Endothelial cell of umbilical vein (primary cell): ENCODE measurements at regions not wholly inside any gene's neighbourhood (a gene's known extent, or its start where the extent isn't known, plus 50 kb on each side); places are given as distances from the start of the nearest gene placed in this dataset.

Experiments used
- BruUV-seq: library from RNA; stranded (reverse); fragments of 400-500 nt; replicated peaks from 2 replicates; lab custom pipeline; 2021; lab: Mats Ljungman, UMichigan
- CTCF ChIA-PET: fragments of 300-600, 350-600 bp; sonication (Branson Sonifier 250); formaldehyde crosslinking; loops from one replicate; lab custom pipeline; 2021; ENCODE audit warnings: antibody characterized with exemption, inconsistent platforms; lab: Charles Lee
- POLR2A ChIA-PET: fragments of 300-600, 350-600 bp; sonication (Branson Sonifier 250); formaldehyde crosslinking; loops from one replicate; lab custom pipeline; 2021; ENCODE audit warnings: antibody characterized with exemption, inconsistent platforms; lab: Charles Lee
- DNase-seq: peaks from one replicate; pipeline ENCODE4 v3.0.0-alpha.2; 2011; ENCODE audit warnings: low read depth, low spot score
- FAIRE-seq: peaks from 2 replicates; lab custom pipeline; 2011; peaks lifted over from hg19 to GRCh38; lab: Jason Lieb, UNC
- H2AFZ ChIP-seq: 2 replicates; pipeline ENCODE4 v1.6.0; 2012; ENCODE audit warnings: low read depth, low read length, control low read depth, inconsistent platforms
- H3K27ac ChIP-seq: 2 replicates; pipeline ENCODE4 v1.5.1; 2011; ENCODE audit warnings: low read depth, mild to moderate bottlenecking, control low read depth, low read length, moderate library complexity; ENCODE audit not compliant: insufficient read depth
- H3K27me3 ChIP-seq, 2 experiments: 2 replicates each; pipeline versions ENCODE4 v1.6.0 to v1.6.1; 2011; ENCODE audit warnings: low read length in 2 of 2, mixed read lengths in 1 of 2; ENCODE audit not compliant: control insufficient read depth in 2 of 2, insufficient read depth in 2 of 2
- H3K36me3 ChIP-seq, 2 experiments: 2 replicates in 1 of 2; 3 replicates in 1 of 2; pipeline ENCODE4 v1.5.1; 2011; ENCODE audit warnings: low read length in 2 of 2, mild to moderate bottlenecking in 1 of 2, moderate library complexity in 1 of 2; ENCODE audit not compliant: control insufficient read depth in 2 of 2, insufficient read depth in 2 of 2; ENCODE audit errors: extremely low read depth in 1 of 2
- H3K4me1 ChIP-seq: 3 replicates; pipeline ENCODE4 v1.5.1; 2011; ENCODE audit warnings: mild to moderate bottlenecking, low read length; ENCODE audit not compliant: control insufficient read depth, insufficient read depth; ENCODE audit errors: extremely low read depth
- H3K4me2 ChIP-seq: 2 replicates; pipeline ENCODE4 v1.6.1; 2011; ENCODE audit warnings: low read length, control low read depth, mixed read lengths; ENCODE audit not compliant: insufficient read depth
- H3K4me3 ChIP-seq, 3 experiments: fragments of 200-600 bp in 1 of 3; sonication (generic), shearing (Covaris generic) in 1 of 3; replicated peaks in 1 of 3; 2 replicates each; pipeline ENCODE4 v1.5.1; 2011 to 2016; ENCODE audit warnings: control low read depth in 3 of 3, low read length in 3 of 3, mild to moderate bottlenecking in 2 of 3, inconsistent platforms in 1 of 3, low read depth in 1 of 3, moderate library complexity in 1 of 3; ENCODE audit not compliant: insufficient read depth in 1 of 3
- H3K79me2 ChIP-seq: 2 replicates; pipeline ENCODE4 v1.6.0; 2012; ENCODE audit warnings: low read length, inconsistent platforms; ENCODE audit not compliant: control insufficient read depth, insufficient read depth
- H3K9ac ChIP-seq: replicated peaks from 2 replicates; pipeline ENCODE3; 2011; ENCODE audit warnings: low read length, control low read depth; ENCODE audit not compliant: insufficient read depth; ENCODE audit errors: extremely low read depth
- H3K9me1 ChIP-seq: replicated peaks from 3 replicates; pipeline ENCODE4 v1.6.0; 2011; ENCODE audit warnings: mild to moderate bottlenecking, low read length; ENCODE audit not compliant: control insufficient read depth, insufficient read depth; ENCODE audit errors: extremely low read depth
- H3K9me3 ChIP-seq: replicated peaks from 2 replicates; pipeline ENCODE4 v1.5.1; 2012; ENCODE audit warnings: low read length, inconsistent platforms; ENCODE audit not compliant: control insufficient read depth, insufficient read depth
- H4K20me1 ChIP-seq: replicated peaks from 2 replicates; pipeline ENCODE3; 2011; ENCODE audit warnings: mild to moderate bottlenecking, low read length; ENCODE audit not compliant: control insufficient read depth, insufficient read depth; ENCODE audit errors: extremely low read depth
- EZH2 ChIP-seq: IDR thresholded peaks from 2 replicates; pipeline ENCODE4 v1.6.1; 2012; ENCODE audit warnings: borderline replicate concordance, low read depth, mild to moderate bottlenecking, moderate library complexity, low read length, inconsistent platforms; ENCODE audit not compliant: severe bottlenecking
- FOS ChIP-seq: IDR thresholded peaks from 2 replicates; pipeline ENCODE4 v1.6.1; 2011; ENCODE audit warnings: mild to moderate bottlenecking, low read length, moderate library complexity, borderline replicate concordance; ENCODE audit not compliant: insufficient read depth
- GATA2 ChIP-seq: IDR thresholded peaks from 2 replicates; pipeline ENCODE4 v1.7.0; 2011; ENCODE audit warnings: low read depth, mild to moderate bottlenecking, moderate library complexity, mixed read lengths, low read length; ENCODE audit not compliant: insufficient read length, insufficient read depth
- JUN ChIP-seq: IDR thresholded peaks from 2 replicates; pipeline ENCODE4 v1.6.1; 2011; ENCODE audit warnings: borderline replicate concordance, low read depth; ENCODE audit not compliant: insufficient read length, insufficient read depth
- MAX ChIP-seq: IDR thresholded peaks from 2 replicates; pipeline ENCODE4 v1.6.1; 2011; ENCODE audit not compliant: insufficient read depth, insufficient read length
- MYC ChIP-seq: IDR thresholded peaks from one replicate; pipeline ENCODE4 v1.6.1; 2011; ENCODE audit warnings: mild to moderate bottlenecking, low read depth, low read length
- POLR2A ChIP-seq: IDR thresholded peaks from 2 replicates; pipeline ENCODE4 v1.6.1; 2012; ENCODE audit warnings: low read depth, mild to moderate bottlenecking, control low read depth, low read length
- POLR2AphosphoS5 ChIP-seq: IDR thresholded peaks from 2 replicates; pipeline ENCODE4 v1.6.1; 2012; ENCODE audit warnings: low read depth, mild to moderate bottlenecking, control low read depth, low read length, moderate library complexity; ENCODE audit not compliant: insufficient read depth
- dilution Hi-C: fragments of 300-500 bp; cut with MboI; formaldehyde crosslinking; loops from one replicate; pipeline ENCODE4 v1.15.0; 2019; ENCODE audit warnings: low sequenced_read_pairs; ENCODE audit not compliant: extremely low pct_ligation_motif_present
- intact Hi-C: fragments of 100-400 bp; cut with micrococcal nuclease; formaldehyde crosslinking; loops from one replicate; pipeline ENCODE4 v1.10.0; 2022
- TF ChIP-seq, protein P1 (sequence below), 2 donors: IDR thresholded peaks; 1 replicate in 1 of 2; 2 replicates in 1 of 2; pipeline ENCODE4 v1.5.1; 2011; ENCODE audit warnings: low read length in 2 of 2, mild to moderate bottlenecking in 2 of 2, moderate library complexity in 2 of 2, control low read depth in 1 of 2, inconsistent platforms in 1 of 2, low read depth in 1 of 2; ENCODE audit not compliant: insufficient read depth in 1 of 2; ENCODE audit errors: extremely low read depth in 1 of 2

DNA sequence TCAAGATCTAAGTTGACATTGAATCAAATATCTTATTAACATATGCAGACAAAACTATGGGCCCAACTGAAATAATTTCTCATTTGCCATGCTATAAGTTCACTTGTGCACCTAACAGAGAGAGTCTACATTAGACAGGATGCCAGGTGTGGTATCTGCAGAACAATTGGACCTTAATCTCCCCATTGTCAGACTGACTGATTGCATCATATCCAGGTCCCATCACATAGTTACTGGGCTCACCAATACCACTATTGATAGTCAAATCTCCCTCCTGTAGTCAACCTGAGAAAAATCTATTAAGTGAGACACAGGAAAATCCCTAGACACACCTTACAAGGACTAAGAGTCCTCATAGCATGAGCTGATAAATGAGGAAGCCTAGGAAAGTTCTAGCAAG, 156.0 kb upstream of the FRG1 start:
- Histone ChIP-seq H3K4me1 (no peaks in the 10 kb centered on the region), H3K36me3 (no peaks in the 10 kb centered on the region), H3K79me2 (no peaks in the 10 kb centered on the region), H4K20me1 (no peaks in the 10 kb centered on the region), H3K9me3 (peaks cover 5% of the 10 kb centered on the region), H3K27me3 (no peaks in the 10 kb centered on the region), H3K9me1 (no peaks in the 10 kb centered on the region), H3K9ac (no peak overlapping the region), H3K4me3 (no peak overlapping the region), H3K4me2 (no peak overlapping the region), H2AFZ (no peak overlapping the region), H3K27ac (no peak overlapping the region)
- ChIA-PET CTCF (no interaction called here), POLR2A (no interaction called here)
- FAIRE-seq (no peak), DNase-seq (no peak)
- BruUV-seq: no TSS peak
- dilution Hi-C loops: no loop called here
- intact Hi-C loops: no loop called here
- TF ChIP-seq EZH2 (no peak), FOS (no peak), POLR2A (no peak), JUN (no peak), MYC (no peak), POLR2AphosphoS5 (no peak), MAX (no peak), GATA2 (no peak)
- TF ChIP-seq, protein P1, sequence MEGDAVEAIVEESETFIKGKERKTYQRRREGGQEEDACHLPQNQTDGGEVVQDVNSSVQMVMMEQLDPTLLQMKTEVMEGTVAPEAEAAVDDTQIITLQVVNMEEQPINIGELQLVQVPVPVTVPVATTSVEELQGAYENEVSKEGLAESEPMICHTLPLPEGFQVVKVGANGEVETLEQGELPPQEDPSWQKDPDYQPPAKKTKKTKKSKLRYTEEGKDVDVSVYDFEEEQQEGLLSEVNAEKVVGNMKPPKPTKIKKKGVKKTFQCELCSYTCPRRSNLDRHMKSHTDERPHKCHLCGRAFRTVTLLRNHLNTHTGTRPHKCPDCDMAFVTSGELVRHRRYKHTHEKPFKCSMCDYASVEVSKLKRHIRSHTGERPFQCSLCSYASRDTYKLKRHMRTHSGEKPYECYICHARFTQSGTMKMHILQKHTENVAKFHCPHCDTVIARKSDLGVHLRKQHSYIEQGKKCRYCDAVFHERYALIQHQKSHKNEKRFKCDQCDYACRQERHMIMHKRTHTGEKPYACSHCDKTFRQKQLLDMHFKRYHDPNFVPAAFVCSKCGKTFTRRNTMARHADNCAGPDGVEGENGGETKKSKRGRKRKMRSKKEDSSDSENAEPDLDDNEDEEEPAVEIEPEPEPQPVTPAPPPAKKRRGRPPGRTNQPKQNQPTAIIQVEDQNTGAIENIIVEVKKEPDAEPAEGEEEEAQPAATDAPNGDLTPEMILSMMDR (IDR thresholded peaks at IDR 0.05; ENCODE audit: extremely low read depth in 1 of 2, insufficient read depth in 1 of 2, low read depth in 1 of 2, low read length in 2 of 2): no peak
